GM19372 (cell line): ENCODE measurements at regions not wholly inside any gene's neighbourhood (a gene's known extent, or its start where the extent isn't known, plus 50 kb on each side); places are given as distances from the start of the nearest gene placed in this dataset.
"Not testable (repeated sequence)": the region's sequence is repeated elsewhere in the genome, so short reads cannot be mapped to it uniquely, and the experiment has no call there.

Source experiments
- ATAC-seq: cut with Tn5 transposase; IDR thresholded peaks from one replicate; pipeline ENCODE4 v1.9.1; 2021; ENCODE audit warnings: mild to moderate bottlenecking, low read depth, moderate library complexity; ENCODE audit not compliant: unreplicated experiment

GRCh38 chr14:106044515-106044914 is 518.1 kb downstream of the TMEM121 start:
- no peak for ATAC-seq

- no peak for ATAC-seq
These were observed 518.7 kb downstream of the TMEM121 start for GRCh38 chr14:106044949-106045596.

- no peak for ATAC-seq
These were observed 525.4 kb downstream of the TMEM121 start for GRCh38 chr14:106051796-106052195.

- ATAC-seq, result no peak
These were observed 528.9 kb downstream of the TMEM121 start for GRCh38 chr14:106055289-106055688.

GRCh38 chr14:106058342-106058741 is 532.0 kb downstream of the TMEM121 start:
- no peak for ATAC-seq

- no peak for ATAC-seq
These were observed 534.0 kb downstream of the TMEM121 start for GRCh38 chr14:106060276-106060975.

- not testable (repeated sequence) for ATAC-seq
These were observed 535.6 kb downstream of the TMEM121 start for GRCh38 chr14:106061877-106062500.

GRCh38 chr14:106062502-106063272 is 536.3 kb downstream of the TMEM121 start:
- no peak for ATAC-seq

GRCh38 chr14:106067935-106068334 is 541.6 kb downstream of the TMEM121 start:
- ATAC-seq, result no peak

- ATAC-seq, result no peak
These were observed 543.6 kb downstream of the TMEM121 start for GRCh38 chr14:106069804-106070625.

GRCh38 chr14:106080922-106081321 is 554.5 kb downstream of the TMEM121 start:
- ATAC-seq, result no peak

- ATAC-seq, result not testable (repeated sequence)
These were observed 555.3 kb downstream of the TMEM121 start for GRCh38 chr14:106081721-106082120.

GRCh38 chr14:106083082-106083481 is 556.7 kb downstream of the TMEM121 start:
- no peak for ATAC-seq

- no peak for ATAC-seq
These were observed 561.5 kb downstream of the TMEM121 start for GRCh38 chr14:106087837-106088236.

- ATAC-seq, result not testable (repeated sequence)
These were observed 562.5 kb downstream of the TMEM121 start for GRCh38 chr14:106088860-106089259.

GRCh38 chr14:106094654-106095189 is 568.3 kb downstream of the TMEM121 start:
- ATAC-seq, result no peak

- ATAC-seq, result no peak
These were observed 581.3 kb downstream of the TMEM121 start for GRCh38 chr14:106107703-106108102.

GRCh38 chr14:106109337-106109736 is 583.0 kb downstream of the TMEM121 start:
- no peak for ATAC-seq

- ATAC-seq, result no peak
These were observed 589.0 kb downstream of the TMEM121 start for GRCh38 chr14:106115401-106115800.
